ENCODE measurements at regions not wholly inside any gene's neighbourhood (a gene's known extent, or its start where the extent isn't known, plus 50 kb on each side); places are given as distances from the start of the nearest gene placed in this dataset.

GRCh38 chr5:121755266-121755665, 96.4 kb upstream of the FTMT start:
- Histone ChIP-seq H3K4me3 (no peak overlapping the region), H3K9me3 (no peaks in the 10 kb centered on the region), H3K27ac (replicated peaks in 1 of 4) (no peak overlapping the region), H3K4me1 (no peaks in the 10 kb centered on the region), H3K27me3 (no peaks in the 10 kb centered on the region), H3K36me3 (no peaks in the 10 kb centered on the region)
- intact Hi-C loops (cut with DNase I): no loop called here
- TF ChIP-seq EP300 (IDR thresholded peaks at IDR 0.05): no peak
- no peak for TF ChIP-seq POLR2A (IDR thresholded peaks at IDR 0.05; ENCODE audit: low read depth)
- TF ChIP-seq CTCF (IDR thresholded peaks at IDR 0.05): no peak
- TF ChIP-seq POLR2AphosphoS5 (IDR thresholded peaks at IDR 0.05): no peak
- DNase-seq (ENCODE audit: extremely low spot score): no peak
- 93% methylated on average over 4 of the region's 4 CpGs for WGBS

- H3K4me1 ChIP-seq: no peaks in the 10 kb centered on the region
- no peak for DNase-seq (ENCODE audit: extremely low spot score)
- WGBS: 80% methylated on average over 2 of the region's 2 CpGs
- no peaks in the 10 kb centered on the region for H3K27me3 ChIP-seq
- intact Hi-C loops (cut with DNase I): no loop called here
- no peaks in the 10 kb centered on the region for H3K9me3 ChIP-seq
- H3K36me3 ChIP-seq: no peaks in the 10 kb centered on the region
- TF ChIP-seq EP300 (IDR thresholded peaks at IDR 0.05) (no peak), CTCF (IDR thresholded peaks at IDR 0.05) (no peak), POLR2AphosphoS5 (IDR thresholded peaks at IDR 0.05) (no peak), POLR2A (IDR thresholded peaks at IDR 0.05; ENCODE audit: low read depth) (no peak)
- no peak overlapping the region for H3K4me3 ChIP-seq
- no peak overlapping the region for H3K27ac ChIP-seq (replicated peaks in 1 of 4)
Measured at GRCh38 chr5:121757753-121758152, 93.9 kb upstream of the FTMT start.

- Histone ChIP-seq H3K9me3 (no peaks in the 10 kb centered on the region), H3K27me3 (no peaks in the 10 kb centered on the region), H3K4me1 (no peaks in the 10 kb centered on the region), H3K4me3 (no peak overlapping the region), H3K36me3 (no peaks in the 10 kb centered on the region), H3K27ac (replicated peaks in 1 of 4) (no peak overlapping the region)
- WGBS: 61% methylated on average over 6 of the region's 6 CpGs
- TF ChIP-seq POLR2AphosphoS5 (IDR thresholded peaks at IDR 0.05) (no peak), POLR2A (IDR thresholded peaks at IDR 0.05; ENCODE audit: low read depth) (no peak), CTCF (IDR thresholded peaks at IDR 0.05) (no peak), EP300 (IDR thresholded peaks at IDR 0.05) (no peak)
- no peak for DNase-seq (ENCODE audit: extremely low spot score)
- intact Hi-C loops (cut with DNase I): no loop called here
Measured at GRCh38 chr5:121758615-121759014, 93.1 kb upstream of the FTMT start.

GRCh38 chr5:121762426-121762825, 89.3 kb upstream of the FTMT start:
- TF ChIP-seq POLR2AphosphoS5 (IDR thresholded peaks at IDR 0.05) (no peak), POLR2A (IDR thresholded peaks at IDR 0.05; ENCODE audit: low read depth) (no peak), CTCF (IDR thresholded peaks at IDR 0.05) (no peak), EP300 (IDR thresholded peaks at IDR 0.05) (no peak)
- Histone ChIP-seq H3K27ac (replicated peaks in 1 of 4) (no peak overlapping the region), H3K27me3 (no peaks in the 10 kb centered on the region), H3K4me3 (no peak overlapping the region), H3K4me1 (no peaks in the 10 kb centered on the region), H3K9me3 (no peaks in the 10 kb centered on the region), H3K36me3 (no peaks in the 10 kb centered on the region)
- WGBS: 88% methylated on average over 1 of the region's 1 CpG
- DNase-seq (ENCODE audit: extremely low spot score): no peak
- intact Hi-C loops (cut with DNase I): no loop called here

- no peak for DNase-seq (ENCODE audit: extremely low spot score)
- TF ChIP-seq EP300 (IDR thresholded peaks at IDR 0.05) (no peak), POLR2AphosphoS5 (IDR thresholded peaks at IDR 0.05) (no peak), CTCF (IDR thresholded peaks at IDR 0.05) (no peak), POLR2A (IDR thresholded peaks at IDR 0.05; ENCODE audit: low read depth) (no peak)
- Histone ChIP-seq H3K4me3 (no peak overlapping the region), H3K36me3 (no peaks in the 10 kb centered on the region), H3K9me3 (no peaks in the 10 kb centered on the region), H3K27me3 (no peaks in the 10 kb centered on the region), H3K4me1 (no peaks in the 10 kb centered on the region), H3K27ac (replicated peaks in 1 of 4) (no peak overlapping the region)
- intact Hi-C loops (cut with DNase I): no loop called here
- 56% methylated on average over 2 of the region's 2 CpGs for WGBS
Measured at GRCh38 chr5:121763665-121764064, 88.0 kb upstream of the FTMT start.
